ENCODE measurements at regions not wholly inside any gene's neighbourhood (a gene's known extent, or its start where the extent isn't known, plus 50 kb on each side); places are given as distances from the start of the nearest gene placed in this dataset.

GRCh38 chr12:126189856-126190255 lies 1124.6 kb downstream of the AACS start:
- TF ChIP-seq, protein P1, sequence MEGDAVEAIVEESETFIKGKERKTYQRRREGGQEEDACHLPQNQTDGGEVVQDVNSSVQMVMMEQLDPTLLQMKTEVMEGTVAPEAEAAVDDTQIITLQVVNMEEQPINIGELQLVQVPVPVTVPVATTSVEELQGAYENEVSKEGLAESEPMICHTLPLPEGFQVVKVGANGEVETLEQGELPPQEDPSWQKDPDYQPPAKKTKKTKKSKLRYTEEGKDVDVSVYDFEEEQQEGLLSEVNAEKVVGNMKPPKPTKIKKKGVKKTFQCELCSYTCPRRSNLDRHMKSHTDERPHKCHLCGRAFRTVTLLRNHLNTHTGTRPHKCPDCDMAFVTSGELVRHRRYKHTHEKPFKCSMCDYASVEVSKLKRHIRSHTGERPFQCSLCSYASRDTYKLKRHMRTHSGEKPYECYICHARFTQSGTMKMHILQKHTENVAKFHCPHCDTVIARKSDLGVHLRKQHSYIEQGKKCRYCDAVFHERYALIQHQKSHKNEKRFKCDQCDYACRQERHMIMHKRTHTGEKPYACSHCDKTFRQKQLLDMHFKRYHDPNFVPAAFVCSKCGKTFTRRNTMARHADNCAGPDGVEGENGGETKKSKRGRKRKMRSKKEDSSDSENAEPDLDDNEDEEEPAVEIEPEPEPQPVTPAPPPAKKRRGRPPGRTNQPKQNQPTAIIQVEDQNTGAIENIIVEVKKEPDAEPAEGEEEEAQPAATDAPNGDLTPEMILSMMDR (IDR thresholded peaks at IDR 0.05; ENCODE audit: poor library complexity, severe bottlenecking): no peak
- no peaks in the 10 kb centered on the region for H3K36me3 ChIP-seq (ENCODE audit: low read depth)
- no peak overlapping the region for H3K27ac ChIP-seq (ENCODE audit: poor library complexity, severe bottlenecking)
- ATAC-seq (ENCODE audit: low read depth) (no peak), DNase-seq (ENCODE audit: low spot score) (no peak)
- no peak overlapping the region for H3K4me3 ChIP-seq (ENCODE audit: severe bottlenecking)
- H3K4me1 ChIP-seq (ENCODE audit: insufficient read depth, poor library complexity, severe bottlenecking): no peaks in the 10 kb centered on the region
- no peaks in the 10 kb centered on the region for H3K27me3 ChIP-seq (ENCODE audit: insufficient read depth, poor library complexity, severe bottlenecking)
- H3K9me3 ChIP-seq (ENCODE audit: severe bottlenecking): no peaks in the 10 kb centered on the region

DNA sequence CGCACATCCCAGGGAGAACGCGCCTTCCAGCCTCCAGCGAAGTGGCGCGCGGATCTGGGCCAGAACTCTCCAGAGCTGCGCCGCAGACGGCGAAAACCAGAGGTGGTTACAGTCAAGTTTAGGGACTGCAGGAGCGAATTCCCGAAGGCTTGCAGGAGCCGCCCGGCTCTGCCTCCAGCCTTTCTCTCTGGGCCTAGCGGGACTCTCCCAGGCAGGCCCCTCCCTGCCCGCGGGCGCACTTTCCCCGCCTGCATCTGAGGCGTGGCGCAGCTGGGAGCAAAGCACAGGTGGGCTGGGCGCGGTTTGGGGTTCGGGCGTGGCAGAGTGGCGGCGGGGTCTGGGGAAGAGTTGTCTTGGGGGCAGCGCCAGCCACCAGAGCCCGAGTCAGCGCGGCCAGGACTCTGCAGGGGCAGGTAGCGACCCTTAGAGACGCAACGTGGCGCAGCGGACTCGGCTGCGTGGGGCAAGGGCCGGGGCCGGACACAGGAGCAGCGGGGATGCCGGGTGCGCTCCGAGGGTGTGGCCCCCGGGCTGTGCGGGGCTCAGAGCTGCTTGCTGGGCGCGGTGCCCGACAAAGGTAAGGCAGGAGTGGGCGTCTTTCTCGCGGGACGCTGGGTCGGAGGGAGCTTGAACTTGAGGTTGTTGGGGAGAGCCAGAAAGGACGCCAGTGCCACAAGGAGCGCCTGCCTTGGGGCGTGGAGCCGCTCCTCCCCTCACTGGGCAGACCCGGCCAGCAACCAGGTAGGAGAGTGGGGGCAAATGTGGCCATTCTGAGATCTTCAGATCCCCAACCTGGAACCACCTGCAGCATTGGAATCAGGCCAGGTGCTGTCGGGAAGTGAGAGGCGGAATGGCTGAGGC lies 1126.0 kb downstream of the AACS start:
- no peaks in the 10 kb centered on the region for H3K36me3 ChIP-seq (ENCODE audit: low read depth)
- peak; percentile 73 for ATAC-seq (ENCODE audit: low read depth)
- DNase-seq (ENCODE audit: low spot score): no peak
- no peaks in the 10 kb centered on the region for H3K4me1 ChIP-seq (ENCODE audit: insufficient read depth, poor library complexity, severe bottlenecking)
- H3K9me3 ChIP-seq (ENCODE audit: severe bottlenecking): no peaks in the 10 kb centered on the region
- TF ChIP-seq, protein P1 (IDR thresholded peaks at IDR 0.05; ENCODE audit: poor library complexity, severe bottlenecking): no peak
- H3K27me3 ChIP-seq (ENCODE audit: insufficient read depth, poor library complexity, severe bottlenecking): no peaks in the 10 kb centered on the region
- no peak overlapping the region for H3K27ac ChIP-seq (ENCODE audit: poor library complexity, severe bottlenecking)
- no peak overlapping the region for H3K4me3 ChIP-seq (ENCODE audit: severe bottlenecking)

GRCh38 chr12:126191949-126192348 lies 1126.7 kb downstream of the AACS start:
- H3K4me1 ChIP-seq (ENCODE audit: insufficient read depth, poor library complexity, severe bottlenecking): no peaks in the 10 kb centered on the region
- H3K4me3 ChIP-seq (ENCODE audit: severe bottlenecking): no peak overlapping the region
- TF ChIP-seq, protein P1 (IDR thresholded peaks at IDR 0.05; ENCODE audit: poor library complexity, severe bottlenecking): no peak
- no peak overlapping the region for H3K27ac ChIP-seq (ENCODE audit: poor library complexity, severe bottlenecking)
- no peaks in the 10 kb centered on the region for H3K9me3 ChIP-seq (ENCODE audit: severe bottlenecking)
- DNase-seq (ENCODE audit: low spot score) (no peak), ATAC-seq (ENCODE audit: low read depth) (no peak)
- no peaks in the 10 kb centered on the region for H3K36me3 ChIP-seq (ENCODE audit: low read depth)
- no peaks in the 10 kb centered on the region for H3K27me3 ChIP-seq (ENCODE audit: insufficient read depth, poor library complexity, severe bottlenecking)

DNA sequence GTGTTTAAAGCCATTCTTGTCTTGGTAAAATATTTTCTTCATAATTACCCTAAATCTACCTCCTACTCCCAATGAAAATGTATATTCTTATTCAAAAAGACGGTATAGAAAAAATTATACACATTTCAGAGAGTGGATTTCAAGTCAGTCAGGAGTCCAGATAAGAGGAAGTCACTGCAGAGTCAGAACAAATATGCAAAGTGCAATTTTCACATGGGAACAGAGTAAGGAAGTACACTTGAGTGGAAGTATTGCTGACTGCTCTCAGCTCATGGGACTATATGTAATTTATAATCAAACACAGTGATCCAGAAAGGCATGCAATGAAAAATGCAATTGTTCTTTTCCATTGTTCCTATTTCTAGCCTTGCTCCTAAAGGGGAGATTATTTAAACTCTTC lies 1128.0 kb downstream of the AACS start:
- no peaks in the 10 kb centered on the region for H3K36me3 ChIP-seq (ENCODE audit: low read depth)

More for the DNA sequence above, 1128.0 kb downstream of the AACS start:
- DNase-seq (ENCODE audit: low spot score) (no peak), ATAC-seq (ENCODE audit: low read depth) (no peak)
- H3K9me3 ChIP-seq (ENCODE audit: severe bottlenecking): no peaks in the 10 kb centered on the region
- H3K27ac ChIP-seq (ENCODE audit: poor library complexity, severe bottlenecking): no peak overlapping the region
- no peaks in the 10 kb centered on the region for H3K4me1 ChIP-seq (ENCODE audit: insufficient read depth, poor library complexity, severe bottlenecking)
- TF ChIP-seq, protein P1 (IDR thresholded peaks at IDR 0.05; ENCODE audit: poor library complexity, severe bottlenecking): no peak
- H3K4me3 ChIP-seq (ENCODE audit: severe bottlenecking): no peak overlapping the region
- H3K27me3 ChIP-seq (ENCODE audit: insufficient read depth, poor library complexity, severe bottlenecking): no peaks in the 10 kb centered on the region
